SU-DHL-6 (cell line): ENCODE measurements at regions not wholly inside any gene's neighbourhood (a gene's known extent, or its start where the extent isn't known, plus 50 kb on each side); places are given as distances from the start of the nearest gene placed in this dataset.

Experiments
- EZH2phosphoT487 ChIP-seq: fragments of 200-600 bp; sonication (generic), shearing (Covaris generic); conservative IDR thresholded peaks from 2 replicates; pipeline ENCODE4 v1.6.1; 2018; ENCODE audit warnings: mild to moderate bottlenecking, antibody characterized with exemption, low read length, moderate library complexity, mixed read lengths
- TF ChIP-seq, protein P1 (sequence below): fragments of 200-600 bp; sonication (generic); IDR thresholded peaks from one replicate; pipeline ENCODE4 v1.5.1; 2017; ENCODE audit warnings: antibody characterized with exemption, mild to moderate bottlenecking, low read length, moderate library complexity; ENCODE audit not compliant: insufficient read depth, poor library complexity, severe bottlenecking

DNA sequence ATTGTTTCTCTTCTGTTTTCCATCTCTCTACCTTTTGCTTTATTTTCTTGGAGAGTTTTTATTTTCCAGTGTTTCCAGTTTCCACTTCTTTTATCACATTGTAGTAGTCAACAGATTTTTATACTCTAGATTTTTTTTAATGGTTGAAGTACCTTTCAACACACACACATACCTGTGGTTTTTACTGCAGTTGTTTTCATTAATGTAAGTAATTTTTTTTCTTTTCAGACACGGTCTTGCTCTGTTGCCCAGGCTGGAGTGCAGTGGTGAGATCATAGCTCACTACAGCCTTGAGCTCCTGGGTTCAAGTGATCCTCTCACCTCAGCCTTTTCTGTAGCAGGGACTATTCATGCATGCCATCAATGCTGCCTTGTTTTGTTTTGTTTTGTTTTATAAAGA, 472.5 kb upstream of the SGO1 start:
- TF ChIP-seq, protein P1, sequence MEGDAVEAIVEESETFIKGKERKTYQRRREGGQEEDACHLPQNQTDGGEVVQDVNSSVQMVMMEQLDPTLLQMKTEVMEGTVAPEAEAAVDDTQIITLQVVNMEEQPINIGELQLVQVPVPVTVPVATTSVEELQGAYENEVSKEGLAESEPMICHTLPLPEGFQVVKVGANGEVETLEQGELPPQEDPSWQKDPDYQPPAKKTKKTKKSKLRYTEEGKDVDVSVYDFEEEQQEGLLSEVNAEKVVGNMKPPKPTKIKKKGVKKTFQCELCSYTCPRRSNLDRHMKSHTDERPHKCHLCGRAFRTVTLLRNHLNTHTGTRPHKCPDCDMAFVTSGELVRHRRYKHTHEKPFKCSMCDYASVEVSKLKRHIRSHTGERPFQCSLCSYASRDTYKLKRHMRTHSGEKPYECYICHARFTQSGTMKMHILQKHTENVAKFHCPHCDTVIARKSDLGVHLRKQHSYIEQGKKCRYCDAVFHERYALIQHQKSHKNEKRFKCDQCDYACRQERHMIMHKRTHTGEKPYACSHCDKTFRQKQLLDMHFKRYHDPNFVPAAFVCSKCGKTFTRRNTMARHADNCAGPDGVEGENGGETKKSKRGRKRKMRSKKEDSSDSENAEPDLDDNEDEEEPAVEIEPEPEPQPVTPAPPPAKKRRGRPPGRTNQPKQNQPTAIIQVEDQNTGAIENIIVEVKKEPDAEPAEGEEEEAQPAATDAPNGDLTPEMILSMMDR = no peak
- no peak for TF ChIP-seq EZH2phosphoT487
